Keratinocyte (primary cell): ENCODE measurements at regions not wholly inside any gene's neighbourhood (a gene's known extent, or its start where the extent isn't known, plus 50 kb on each side); places are given as distances from the start of the nearest gene placed in this dataset.

ENCODE experiments used
- DNase-seq: peaks from one replicate; pipeline ENCODE4 v3.0.0-alpha.2; 2011; ENCODE audit warnings: low read depth, missing footprints, low spot score
- FAIRE-seq: peaks from 2 replicates; lab custom pipeline; 2011; peaks lifted over from hg19 to GRCh38; lab: Jason Lieb, UNC
- H2AFZ ChIP-seq: 2 replicates; pipeline ENCODE4 v1.6.0; 2012; ENCODE audit warnings: low read length, control low read depth, inconsistent platforms; ENCODE audit not compliant: control insufficient read depth
- H3K27ac ChIP-seq: 2 replicates; pipeline ENCODE4 v1.5.1; 2011; ENCODE audit warnings: low read length; ENCODE audit not compliant: control insufficient read depth, insufficient read depth
- H3K27me3 ChIP-seq: 3 replicates; pipeline ENCODE4 v1.6.0; 2011; ENCODE audit warnings: low read length; ENCODE audit not compliant: control insufficient read depth, insufficient read depth; ENCODE audit errors: extremely low read depth
- H3K36me3 ChIP-seq, 2 experiments: 2 replicates in 1 of 2; 3 replicates in 1 of 2; pipeline ENCODE4 v1.5.1; 2011; ENCODE audit warnings: low read length in 2 of 2, mild to moderate bottlenecking in 1 of 2; ENCODE audit not compliant: control insufficient read depth in 2 of 2, insufficient read depth in 2 of 2; ENCODE audit errors: extremely low read depth in 1 of 2
- H3K4me1 ChIP-seq: 3 replicates; pipeline ENCODE4 v1.5.1; 2011; ENCODE audit warnings: low read length; ENCODE audit not compliant: control insufficient read depth, insufficient read depth; ENCODE audit errors: extremely low read depth
- H3K4me2 ChIP-seq: 3 replicates; pipeline ENCODE4 v1.6.0; 2011; ENCODE audit warnings: low read depth, low read length; ENCODE audit not compliant: control insufficient read depth, insufficient read depth; ENCODE audit errors: extremely low read depth
- H3K4me3 ChIP-seq, 3 experiments: fragments of 200-600 bp in 1 of 3; sonication (generic) in 1 of 3; 2 replicates in 2 of 3; 3 replicates in 1 of 3; pipeline ENCODE4 v1.5.1; 2011 to 2016; ENCODE audit warnings: low read length in 3 of 3, mild to moderate bottlenecking in 3 of 3, control low read depth in 2 of 3, inconsistent platforms in 1 of 3, low read depth in 1 of 3, mixed read lengths in 1 of 3, mixed run types in 1 of 3, moderate library complexity in 1 of 3; ENCODE audit not compliant: control insufficient read depth in 2 of 3, insufficient read depth in 2 of 3; ENCODE audit errors: extremely low read depth in 1 of 3
- H3K79me2 ChIP-seq: 2 replicates; pipeline ENCODE4 v1.6.0; 2012; ENCODE audit warnings: low read length; ENCODE audit not compliant: control insufficient read depth, insufficient read depth
- H3K9ac ChIP-seq: 3 replicates; pipeline ENCODE4 v1.6.0; 2011; ENCODE audit warnings: low read length; ENCODE audit not compliant: control insufficient read depth, insufficient read depth; ENCODE audit errors: extremely low read depth
- H3K9me1 ChIP-seq: 3 replicates; pipeline ENCODE4 v1.6.0; 2011; ENCODE audit warnings: low read length; ENCODE audit not compliant: control insufficient read depth, insufficient read depth; ENCODE audit errors: extremely low read depth
- H3K9me3 ChIP-seq: 2 replicates; pipeline ENCODE4 v1.5.1; 2012; ENCODE audit warnings: low read depth, low read length; ENCODE audit not compliant: control insufficient read depth
- H4K20me1 ChIP-seq: 3 replicates; pipeline ENCODE4 v1.6.0; 2011; ENCODE audit warnings: low read length; ENCODE audit not compliant: control insufficient read depth, insufficient read depth; ENCODE audit errors: extremely low read depth
- CTCF ChIP-seq, 3 experiments: IDR thresholded peaks in 1 of 3; conservative IDR thresholded peaks in 1 of 3; optimal IDR thresholded peaks in 1 of 3; 2 replicates in 2 of 3; 3 replicates in 1 of 3; pipeline versions ENCODE3 to v1.5.1; 2011; ENCODE audit warnings: low read length in 3 of 3, mild to moderate bottlenecking in 3 of 3, moderate library complexity in 2 of 3, control low read depth in 1 of 3, inconsistent platforms in 1 of 3; ENCODE audit not compliant: insufficient read depth in 2 of 3; ENCODE audit errors: extremely low read depth in 1 of 3
- EZH2 ChIP-seq: IDR thresholded peaks from one replicate; pipeline ENCODE4 v1.6.1; 2012; ENCODE audit warnings: inconsistent platforms, mild to moderate bottlenecking, low read length, moderate library complexity
- dilution Hi-C: fragments of 300-500 bp; cut with MboI; formaldehyde crosslinking; loops from one replicate; pipeline ENCODE4 v1.7.0; 2020; ENCODE audit warnings: low sequenced_read_pairs; ENCODE audit not compliant: extremely low pct_ligation_motif_present

- Histone ChIP-seq H4K20me1 (no peaks in the 10 kb centered on the region), H3K27me3 (no peaks in the 10 kb centered on the region), H3K4me3 (no peak overlapping the region), H3K9me3 (no peaks in the 10 kb centered on the region), H3K9ac (no peak overlapping the region), H3K79me2 (no peaks in the 10 kb centered on the region), H2AFZ (no peak overlapping the region), H3K27ac (no peak overlapping the region), H3K9me1 (no peaks in the 10 kb centered on the region), H3K4me2 (no peak overlapping the region), H3K4me1 (no peaks in the 10 kb centered on the region), H3K36me3 (no peaks in the 10 kb centered on the region)
- DNase-seq = no peak
- TF ChIP-seq CTCF (optimal IDR thresholded peaks at IDR 0.05 in 1 of 3, IDR thresholded peaks at IDR 0.05 in 1 of 3, conservative IDR thresholded peaks at IDR 0.05 in 1 of 3; ENCODE audit: extremely low read depth in 1 of 3, insufficient read depth in 2 of 3, low read length in 3 of 3) (no peak), EZH2 (no peak)
- FAIRE-seq = no peak
- dilution Hi-C loops = no loop called here
Observed at GRCh38 chr6:102742028-102742427, 1348.5 kb downstream of the GRIK2 start.

- H3K4me2 ChIP-seq = no peak overlapping the region
- no peak overlapping the region for H2AFZ ChIP-seq
- no peak for FAIRE-seq
Observed at GRCh38 chr6:102736941-102737368, 1343.4 kb downstream of the GRIK2 start.

More at GRCh38 chr6:102736941-102737368, 1343.4 kb downstream of the GRIK2 start:
- Histone ChIP-seq H3K79me2 (no peaks in the 10 kb centered on the region), H3K9ac (no peak overlapping the region), H3K27me3 (no peaks in the 10 kb centered on the region), H3K9me1 (no peaks in the 10 kb centered on the region), H3K4me1 (no peaks in the 10 kb centered on the region), H4K20me1 (no peaks in the 10 kb centered on the region), H3K36me3 (no peaks in the 10 kb centered on the region), H3K4me3 (no peak overlapping the region), H3K27ac (no peak overlapping the region), H3K9me3 (no peaks in the 10 kb centered on the region)
- dilution Hi-C loops = no loop called here
- TF ChIP-seq CTCF (optimal IDR thresholded peaks at IDR 0.05 in 1 of 3, IDR thresholded peaks at IDR 0.05 in 1 of 3, conservative IDR thresholded peaks at IDR 0.05 in 1 of 3; ENCODE audit: extremely low read depth in 1 of 3, insufficient read depth in 2 of 3, low read length in 3 of 3) (no peak), EZH2 (no peak)
- no peak for DNase-seq
